HFFc6 (cell line): ENCODE measurements at regions not wholly inside any gene's neighbourhood (a gene's known extent, or its start where the extent isn't known, plus 50 kb on each side); places are given as distances from the start of the nearest gene placed in this dataset.

ENCODE experiments used
- DNase-seq: peaks from one replicate; pipeline ENCODE4 v3.0.0-alpha.2; 2018
- H3K27ac Mint-ChIP-seq: 2 replicates; pipeline ENCODE4 v1.8.0; 2020; ENCODE audit warnings: mild to moderate bottlenecking, mixed read lengths
- H3K27me3 Mint-ChIP-seq: 2 replicates; pipeline ENCODE4 v1.8.0; 2021; ENCODE audit warnings: mild to moderate bottlenecking, moderate library complexity, mixed read lengths; ENCODE audit not compliant: insufficient read depth
- H3K36me3 Mint-ChIP-seq: 2 replicates; pipeline ENCODE4 v1.8.0; 2021; ENCODE audit warnings: low read depth, mixed read lengths
- H3K4me1 Mint-ChIP-seq: 2 replicates; pipeline ENCODE4 v1.8.0; 2020; ENCODE audit warnings: low read depth, mixed read lengths
- H3K4me3 Mint-ChIP-seq: 2 replicates; pipeline ENCODE4 v1.8.0; 2020; ENCODE audit warnings: mild to moderate bottlenecking, moderate library complexity, mixed read lengths
- H3K9me3 Mint-ChIP-seq: 2 replicates; pipeline ENCODE4 v1.8.0; 2020; ENCODE audit warnings: mild to moderate bottlenecking, mixed read lengths
- TF ChIP-seq, protein P1 (sequence below): fragments of 200-600 bp; sonication (generic); IDR thresholded peaks from 2 replicates; pipeline ENCODE4 v1.5.0; 2021; ENCODE audit warnings: antibody characterized with exemption, mild to moderate bottlenecking

DNA sequence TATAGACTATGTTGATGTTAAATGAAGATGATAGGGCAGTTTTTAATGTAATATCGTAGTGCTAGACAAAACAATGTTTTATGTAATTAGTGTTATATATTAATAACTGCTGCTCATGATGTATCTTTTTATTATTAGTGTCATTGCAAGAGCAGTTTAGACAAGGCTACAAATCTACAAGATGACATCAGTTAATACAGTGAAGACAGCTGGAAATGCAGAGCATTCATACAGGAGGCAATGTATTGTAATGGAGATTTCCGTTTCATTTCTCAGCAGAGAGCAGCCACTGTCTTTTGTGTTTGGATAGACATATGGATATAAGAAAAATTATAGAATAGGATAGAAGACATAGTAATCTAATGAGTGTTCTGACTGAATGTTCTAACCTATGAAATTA, 178.0 kb downstream of the FOXG1 start:
- TF ChIP-seq, protein P1, sequence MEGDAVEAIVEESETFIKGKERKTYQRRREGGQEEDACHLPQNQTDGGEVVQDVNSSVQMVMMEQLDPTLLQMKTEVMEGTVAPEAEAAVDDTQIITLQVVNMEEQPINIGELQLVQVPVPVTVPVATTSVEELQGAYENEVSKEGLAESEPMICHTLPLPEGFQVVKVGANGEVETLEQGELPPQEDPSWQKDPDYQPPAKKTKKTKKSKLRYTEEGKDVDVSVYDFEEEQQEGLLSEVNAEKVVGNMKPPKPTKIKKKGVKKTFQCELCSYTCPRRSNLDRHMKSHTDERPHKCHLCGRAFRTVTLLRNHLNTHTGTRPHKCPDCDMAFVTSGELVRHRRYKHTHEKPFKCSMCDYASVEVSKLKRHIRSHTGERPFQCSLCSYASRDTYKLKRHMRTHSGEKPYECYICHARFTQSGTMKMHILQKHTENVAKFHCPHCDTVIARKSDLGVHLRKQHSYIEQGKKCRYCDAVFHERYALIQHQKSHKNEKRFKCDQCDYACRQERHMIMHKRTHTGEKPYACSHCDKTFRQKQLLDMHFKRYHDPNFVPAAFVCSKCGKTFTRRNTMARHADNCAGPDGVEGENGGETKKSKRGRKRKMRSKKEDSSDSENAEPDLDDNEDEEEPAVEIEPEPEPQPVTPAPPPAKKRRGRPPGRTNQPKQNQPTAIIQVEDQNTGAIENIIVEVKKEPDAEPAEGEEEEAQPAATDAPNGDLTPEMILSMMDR: no peak
- no peak for DNase-seq
- no peak overlapping the region for H3K4me3 Mint-ChIP-seq

DNA sequence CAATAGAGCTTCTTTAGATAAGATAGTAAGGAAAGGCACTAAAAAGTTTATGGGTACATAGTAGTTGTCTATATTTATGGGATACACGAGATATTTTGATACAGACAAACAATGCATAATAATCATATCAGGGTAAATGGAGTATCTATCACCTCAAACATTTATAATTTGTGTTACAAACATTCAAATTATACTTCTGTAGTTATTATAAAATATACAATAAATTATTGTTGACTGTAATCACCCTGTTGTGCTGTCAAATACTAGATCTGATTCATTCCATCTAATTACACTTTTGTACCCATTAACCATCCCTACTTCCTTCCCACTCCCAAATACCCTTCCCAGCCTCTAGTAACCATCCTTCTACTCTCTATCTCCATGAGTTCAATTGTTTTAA, 179.7 kb downstream of the FOXG1 start:
- Mint-ChIP-seq H3K4me3 (no peak overlapping the region), H3K27ac (no peak overlapping the region), H3K27me3 (no peaks in the 10 kb centered on the region; the same call in none of the 2 replicates), H3K4me1 (no peaks in the 10 kb centered on the region), H3K9me3 (no peaks in the 10 kb centered on the region), H3K36me3 (no peaks in the 10 kb centered on the region)
- TF ChIP-seq, protein P1: no peak
- DNase-seq: no peak

More for the DNA sequence above, 178.0 kb downstream of the FOXG1 start:
- Mint-ChIP-seq H3K36me3 (no peaks in the 10 kb centered on the region), H3K27ac (no peak overlapping the region), H3K9me3 (no peaks in the 10 kb centered on the region), H3K27me3 (no peaks in the 10 kb centered on the region; the same call in none of the 2 replicates), H3K4me1 (no peaks in the 10 kb centered on the region)

DNA sequence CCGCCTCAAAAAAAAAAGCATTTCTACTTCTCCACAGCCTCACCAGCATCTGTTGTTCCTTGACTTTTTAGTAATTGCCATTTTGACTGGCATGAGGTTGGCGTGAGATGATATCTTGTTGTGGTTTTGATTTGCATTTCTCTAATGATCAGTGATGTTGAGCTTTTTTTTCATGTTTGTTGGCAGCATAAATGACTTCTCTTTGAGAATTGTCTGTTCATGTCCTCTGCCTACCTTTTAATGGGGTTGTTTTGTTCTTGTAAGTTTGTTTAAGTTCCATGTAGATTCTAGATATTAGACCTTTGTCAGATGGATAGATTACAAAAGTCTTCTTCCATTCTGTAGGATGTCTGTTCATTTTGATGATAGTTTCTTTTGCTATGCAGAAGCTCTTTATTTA, 182.9 kb downstream of the FOXG1 start:
- no peaks in the 10 kb centered on the region; the same call in none of the 2 replicates for H3K27me3 Mint-ChIP-seq
- H3K4me1 Mint-ChIP-seq: no peaks in the 10 kb centered on the region
- no peak overlapping the region for H3K27ac Mint-ChIP-seq
- no peak overlapping the region for H3K4me3 Mint-ChIP-seq
- H3K36me3 Mint-ChIP-seq: no peaks in the 10 kb centered on the region
- DNase-seq: no peak
- TF ChIP-seq, protein P1: no peak
- no peaks in the 10 kb centered on the region for H3K9me3 Mint-ChIP-seq

DNA sequence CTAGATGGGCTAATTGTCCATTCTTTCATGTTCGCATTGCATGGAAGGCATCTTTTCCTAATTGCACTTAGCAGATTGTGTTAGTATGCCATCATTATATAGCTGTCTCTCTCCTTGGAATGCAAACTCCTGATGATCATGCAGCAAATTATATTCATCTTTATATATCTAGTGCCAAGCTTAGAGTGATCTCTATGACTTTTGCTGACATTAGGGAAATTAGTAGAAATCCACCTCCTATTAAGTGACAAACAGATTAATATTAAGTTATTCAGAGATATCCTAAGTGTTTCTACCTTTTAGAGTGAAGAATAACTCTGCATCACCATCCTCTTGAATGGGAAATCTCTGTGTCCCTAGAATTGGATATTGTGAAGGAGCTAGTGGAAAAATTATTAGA, 185.6 kb downstream of the FOXG1 start:
- DNase-seq: no peak
- TF ChIP-seq, protein P1: no peak
- Mint-ChIP-seq H3K4me3 (no peak overlapping the region), H3K36me3 (no peaks in the 10 kb centered on the region), H3K27me3 (peaks cover 2% of the 10 kb centered on the region), H3K9me3 (no peaks in the 10 kb centered on the region), H3K27ac (no peak overlapping the region), H3K4me1 (no peaks in the 10 kb centered on the region)

DNA sequence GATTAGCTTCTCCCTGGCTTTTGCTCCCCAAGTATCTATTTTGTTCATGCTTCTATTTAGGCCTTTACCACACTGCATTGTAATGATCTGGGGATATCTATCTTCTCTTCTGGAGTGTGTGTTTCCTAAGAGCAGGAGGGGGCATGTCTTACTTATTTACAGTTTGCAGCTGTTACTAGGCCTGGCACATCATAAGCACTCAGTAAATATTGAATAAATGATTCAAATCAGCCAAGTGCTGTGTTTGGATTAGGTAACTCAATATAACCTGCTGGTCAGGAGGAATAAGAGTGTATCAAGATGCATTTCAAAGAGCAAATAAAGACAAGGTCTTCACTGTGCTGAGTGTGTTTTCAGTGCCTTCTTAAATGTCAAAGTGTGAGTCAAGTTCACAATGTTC, 186.1 kb downstream of the FOXG1 start:
- H3K27me3 Mint-ChIP-seq: peaks cover 2% of the 10 kb centered on the region
- no peaks in the 10 kb centered on the region for H3K36me3 Mint-ChIP-seq
- H3K4me3 Mint-ChIP-seq: no peak overlapping the region
- no peak overlapping the region for H3K27ac Mint-ChIP-seq
- TF ChIP-seq, protein P1: no peak
- DNase-seq: no peak
- no peaks in the 10 kb centered on the region for H3K9me3 Mint-ChIP-seq
- H3K4me1 Mint-ChIP-seq: no peaks in the 10 kb centered on the region

DNA sequence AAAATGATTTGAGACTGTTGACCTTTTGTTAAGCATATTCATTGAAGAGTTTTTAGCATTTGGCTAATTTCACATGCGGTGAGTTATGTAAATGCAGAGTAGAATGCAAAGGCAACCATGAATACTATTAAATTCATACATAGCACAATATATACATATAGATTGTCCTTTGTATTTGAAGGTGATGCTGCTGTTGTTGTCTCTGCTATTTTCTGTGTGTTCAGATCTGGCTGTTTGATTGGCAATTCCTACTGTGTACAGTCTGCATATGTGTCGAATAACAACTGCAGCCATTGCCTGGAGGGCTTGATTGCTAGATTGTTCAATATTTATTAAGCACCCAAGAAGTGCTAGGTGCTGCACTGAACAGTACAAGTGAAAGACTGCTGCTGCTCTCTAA, 187.4 kb downstream of the FOXG1 start:
- TF ChIP-seq, protein P1: no peak
- Mint-ChIP-seq H3K27me3 (peaks cover 2% of the 10 kb centered on the region), H3K36me3 (no peaks in the 10 kb centered on the region), H3K27ac (no peak overlapping the region), H3K4me1 (no peaks in the 10 kb centered on the region), H3K9me3 (no peaks in the 10 kb centered on the region), H3K4me3 (no peak overlapping the region)
- DNase-seq: no peak
